Osteocyte (in vitro differentiated cells): ENCODE measurements at regions not wholly inside any gene's neighbourhood (a gene's known extent, or its start where the extent isn't known, plus 50 kb on each side); places are given as distances from the start of the nearest gene placed in this dataset.

ENCODE experiments used
- DNase-seq: peaks from one replicate; pipeline ENCODE4 v3.0.0; 2021; ENCODE audit warnings: mixed read lengths; ENCODE audit not compliant: unreplicated experiment; ENCODE audit errors: extremely low spot score
- H3K27ac Mint-ChIP-seq: one replicate; pipeline ENCODE4 v1.8.0; 2021; ENCODE audit warnings: mild to moderate bottlenecking, mixed read lengths; ENCODE audit not compliant: unreplicated experiment
- H3K27me3 Mint-ChIP-seq: one replicate; pipeline ENCODE4 v1.8.0; 2021; ENCODE audit warnings: mixed read lengths; ENCODE audit not compliant: unreplicated experiment
- H3K36me3 Mint-ChIP-seq: one replicate; pipeline ENCODE4 v1.8.0; 2021; ENCODE audit warnings: mixed read lengths; ENCODE audit not compliant: unreplicated experiment
- H3K4me1 Mint-ChIP-seq: one replicate; pipeline ENCODE4 v1.8.0; 2021; ENCODE audit warnings: mixed read lengths; ENCODE audit not compliant: unreplicated experiment
- H3K4me3 Mint-ChIP-seq: one replicate; pipeline ENCODE4 v1.8.0; 2021; ENCODE audit warnings: mild to moderate bottlenecking, moderate library complexity, mixed read lengths; ENCODE audit not compliant: unreplicated experiment
- H3K9me3 Mint-ChIP-seq: one replicate; pipeline ENCODE4 v1.8.0; 2021; ENCODE audit warnings: mixed read lengths; ENCODE audit not compliant: unreplicated experiment
- CTCF ChIP-seq: fragments of 200-600 bp; sonication (generic); IDR thresholded peaks from 2 replicates; pipeline ENCODE4 v1.5.0; 2021; ENCODE audit warnings: antibody characterized with exemption, mild to moderate bottlenecking, moderate library complexity

DNA sequence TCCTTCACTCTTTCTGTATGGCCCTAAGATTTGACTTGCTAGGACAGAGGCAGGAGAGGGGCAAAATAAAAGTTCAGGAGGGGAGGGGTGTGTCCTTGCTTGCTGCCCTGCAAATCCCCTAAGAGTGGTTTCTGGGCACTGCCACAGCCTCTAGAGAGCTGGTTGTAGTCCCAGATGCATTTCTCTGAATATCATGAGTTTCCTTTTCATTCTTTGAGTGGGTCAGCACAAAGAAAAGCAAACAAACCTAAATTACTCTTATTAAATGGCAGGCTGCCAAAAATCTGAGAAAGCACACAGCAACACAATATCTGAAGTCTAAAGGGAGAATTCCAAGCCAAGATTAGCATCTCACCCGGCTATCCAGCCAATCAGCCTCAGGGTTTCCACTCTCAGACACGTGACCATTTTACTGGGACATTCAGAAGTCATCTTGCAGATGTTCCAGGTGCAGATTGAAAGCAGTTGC is 919.3 kb downstream of the TUSC7 start:
- peaks cover 48% of the 10 kb centered on the region for H3K4me1 Mint-ChIP-seq
- DNase-seq = no peak
- peaks cover 2% of the 10 kb centered on the region for H3K27me3 Mint-ChIP-seq
- H3K4me3 Mint-ChIP-seq = peak overlapping the region; percentile 33
- TF ChIP-seq CTCF = no peak
- no peaks in the 10 kb centered on the region for H3K36me3 Mint-ChIP-seq
- no peaks in the 10 kb centered on the region for H3K9me3 Mint-ChIP-seq
- peak overlapping the region; percentile 85 for H3K27ac Mint-ChIP-seq

GRCh38 chr3:117629505-117629904 is 919.9 kb downstream of the TUSC7 start:
- Mint-ChIP-seq H3K9me3 (no peaks in the 10 kb centered on the region), H3K27me3 (peaks cover 2% of the 10 kb centered on the region), H3K4me3 (no peak overlapping the region), H3K36me3 (no peaks in the 10 kb centered on the region), H3K4me1 (peaks cover 48% of the 10 kb centered on the region), H3K27ac (no peak overlapping the region)
- no peak for TF ChIP-seq CTCF
- no peak for DNase-seq

DNA sequence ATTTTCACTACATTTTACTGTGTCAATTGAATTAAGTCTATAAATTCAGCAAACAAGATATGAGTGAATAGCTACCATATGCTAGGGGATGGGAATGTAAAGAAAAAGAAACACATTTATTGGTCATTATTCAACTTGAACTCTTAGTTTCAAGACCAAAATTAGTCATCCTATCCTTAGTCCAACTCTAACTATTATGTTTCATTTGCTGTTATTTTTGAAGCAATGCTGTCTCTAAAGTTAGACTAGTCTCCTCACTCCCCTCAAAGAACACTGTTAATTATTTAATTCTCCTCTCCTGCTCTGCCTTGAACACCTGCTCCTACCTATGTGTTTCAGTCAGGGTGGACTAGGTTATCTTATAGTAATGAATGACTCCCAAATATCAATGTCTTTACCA is 920.9 kb downstream of the TUSC7 start:
- no peak for TF ChIP-seq CTCF
- Mint-ChIP-seq H3K27ac (no peak overlapping the region), H3K27me3 (peaks cover 8% of the 10 kb centered on the region), H3K4me3 (no peak overlapping the region), H3K36me3 (no peaks in the 10 kb centered on the region), H3K9me3 (no peaks in the 10 kb centered on the region), H3K4me1 (peaks cover 48% of the 10 kb centered on the region)
- DNase-seq = no peak

- Mint-ChIP-seq H3K36me3 (no peaks in the 10 kb centered on the region), H3K4me3 (no peak overlapping the region), H3K9me3 (no peaks in the 10 kb centered on the region), H3K27me3 (peaks cover 8% of the 10 kb centered on the region), H3K27ac (no peak overlapping the region), H3K4me1 (peaks cover 48% of the 10 kb centered on the region)
- no peak for TF ChIP-seq CTCF
- no peak for DNase-seq
These were observed 921.3 kb downstream of the TUSC7 start for GRCh38 chr3:117630885-117631284.

- Mint-ChIP-seq H3K4me3 (no peak overlapping the region), H3K9me3 (no peaks in the 10 kb centered on the region), H3K27me3 (peaks cover 6% of the 10 kb centered on the region), H3K4me1 (peaks cover 45% of the 10 kb centered on the region), H3K27ac (no peak overlapping the region), H3K36me3 (no peaks in the 10 kb centered on the region)
- TF ChIP-seq CTCF = no peak
- no peak for DNase-seq
These were observed 922.2 kb downstream of the TUSC7 start for GRCh38 chr3:117631781-117632180.
